ENCODE measurements at regions not wholly inside any gene's neighbourhood (a gene's known extent, or its start where the extent isn't known, plus 50 kb on each side); places are given as distances from the start of the nearest gene placed in this dataset.

DNA sequence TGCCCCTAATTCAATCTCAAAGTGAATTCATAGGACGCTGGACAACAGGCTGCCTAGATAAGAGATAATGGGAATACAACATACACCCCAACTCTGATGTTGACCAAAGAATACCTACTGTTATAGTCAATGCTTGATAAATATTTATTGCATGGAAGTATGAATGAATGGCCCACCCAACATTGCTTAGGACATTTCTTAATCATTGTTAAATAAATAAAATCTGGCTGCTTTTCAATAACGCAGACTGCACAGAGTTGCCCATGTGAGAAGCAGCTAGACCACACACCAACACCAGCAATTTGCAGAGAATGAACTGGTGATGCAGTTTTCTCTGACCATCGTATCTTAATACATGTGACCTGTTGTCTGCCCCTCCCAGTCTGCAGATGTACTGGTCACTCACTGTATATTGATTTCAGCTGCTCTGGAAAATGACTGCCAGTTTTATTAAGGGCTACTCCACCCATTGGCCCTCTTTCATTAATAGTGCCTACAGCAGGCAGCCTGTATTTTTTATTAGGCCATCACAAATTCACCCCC, 236.2 kb upstream of the WWC1 start:
- H3K27ac Mint-ChIP-seq = no peak overlapping the region
- H3K4me3 Mint-ChIP-seq = no peak overlapping the region
- H3K36me3 Mint-ChIP-seq (ENCODE audit: low read depth) = peaks cover 5% of the 10 kb centered on the region
- H3K36me3 ChIP-seq (ENCODE audit: control insufficient read depth, insufficient read depth, low read length) = no peaks in the 10 kb centered on the region
- 96 to 100% methylated on average over 1 to 3 of the region's 3 CpGs for WGBS, 2 experiments (ENCODE audit: insufficient coverage in 1 of 2, insufficient read length in 1 of 2)
- H3K9ac ChIP-seq (ENCODE audit: extremely low read depth, low read length, poor library complexity, severe bottlenecking) = no peak overlapping the region
- no peak for DNase-seq
- H3K9me3 Mint-ChIP-seq = peaks cover 14% of the 10 kb centered on the region
- peaks cover 13% of the 10 kb centered on the region for H3K9me3 ChIP-seq (ENCODE audit: control insufficient read depth, low read length)
- H3K27me3 Mint-ChIP-seq (ENCODE audit: insufficient read depth) = peaks cover 30% of the 10 kb centered on the region
- no peaks in the 10 kb centered on the region for H3K4me1 Mint-ChIP-seq
- H3K4me1 ChIP-seq (ENCODE audit: control insufficient read depth, insufficient read depth, low read length) = no peaks in the 10 kb centered on the region
- no peak overlapping the region for H3K27ac ChIP-seq (ENCODE audit: low read depth, low read length)
- peaks cover 13% of the 10 kb centered on the region for H3K27me3 ChIP-seq (ENCODE audit: control insufficient read depth, insufficient read depth, low read length, poor library complexity, severe bottlenecking)
- no peak overlapping the region for H3K4me3 ChIP-seq (ENCODE audit: low read length)
- no peak for TF ChIP-seq CTCF (conservative IDR thresholded peaks at IDR 0.05)

GRCh38 chr5:168055961-168056360, 235.5 kb upstream of the WWC1 start:
- Mint-ChIP-seq H3K9me3 (peaks cover 14% of the 10 kb centered on the region), H3K36me3 (ENCODE audit: low read depth) (peaks cover 5% of the 10 kb centered on the region), H3K4me1 (no peaks in the 10 kb centered on the region), H3K4me3 (no peak overlapping the region), H3K27ac (no peak overlapping the region), H3K27me3 (ENCODE audit: insufficient read depth) (peaks cover 22% of the 10 kb centered on the region)
- no peak overlapping the region for H3K4me3 ChIP-seq (ENCODE audit: low read length)
- H3K27me3 ChIP-seq (ENCODE audit: control insufficient read depth, insufficient read depth, low read length, poor library complexity, severe bottlenecking) = peaks cover 6% of the 10 kb centered on the region
- peaks cover 13% of the 10 kb centered on the region for H3K9me3 ChIP-seq (ENCODE audit: control insufficient read depth, low read length)
- TF ChIP-seq CTCF (conservative IDR thresholded peaks at IDR 0.05) = no peak
- 87 to 88% methylated on average over 1 of the region's 1 CpG for WGBS, 2 experiments (ENCODE audit: insufficient coverage in 1 of 2, insufficient read length in 1 of 2)
- H3K4me1 ChIP-seq (ENCODE audit: control insufficient read depth, insufficient read depth, low read length) = no peaks in the 10 kb centered on the region
- no peak for DNase-seq
- no peaks in the 10 kb centered on the region for H3K36me3 ChIP-seq (ENCODE audit: control insufficient read depth, insufficient read depth, low read length)
- no peak overlapping the region for H3K27ac ChIP-seq (ENCODE audit: low read depth, low read length)
- H3K9ac ChIP-seq (ENCODE audit: extremely low read depth, low read length, poor library complexity, severe bottlenecking) = no peak overlapping the region

DNA sequence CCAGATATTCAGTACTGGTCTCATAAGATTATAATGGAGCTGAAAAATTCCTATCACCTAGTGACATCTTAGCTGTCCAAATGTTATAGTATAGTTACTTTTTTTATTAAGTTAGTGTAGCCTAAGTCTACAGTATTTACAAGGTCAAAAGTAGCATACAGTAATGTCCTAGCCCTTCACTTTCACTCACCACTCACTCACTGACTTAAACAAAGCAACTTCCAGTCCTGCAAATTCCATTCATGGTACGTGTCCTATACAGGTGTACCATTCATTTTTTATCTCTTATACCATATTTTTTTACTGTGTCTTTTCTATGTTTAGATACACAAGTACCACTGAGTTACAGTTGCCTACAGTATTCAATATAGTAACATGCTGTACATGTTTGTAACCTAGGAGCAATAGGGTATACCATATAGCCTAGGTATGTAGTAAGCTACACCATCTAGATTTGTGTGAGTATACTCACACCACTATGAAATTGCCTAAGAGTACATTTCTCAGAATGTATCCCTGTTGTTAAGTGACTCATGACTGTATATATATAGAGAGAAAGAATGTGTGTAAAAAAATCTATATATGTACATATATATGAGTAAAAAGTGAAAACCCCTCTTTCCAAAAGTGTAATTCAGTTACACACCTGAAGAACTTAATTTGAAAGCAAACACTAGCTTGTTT, 234.8 kb upstream of the WWC1 start:
- H3K27me3 Mint-ChIP-seq (ENCODE audit: insufficient read depth) = peaks cover 16% of the 10 kb centered on the region
- WGBS, 2 experiments (ENCODE audit: insufficient coverage in 1 of 2, insufficient read length in 1 of 2) = 88 to 92% methylated on average over 1 of the region's 1 CpG
- Histone ChIP-seq H3K36me3 (ENCODE audit: control insufficient read depth, insufficient read depth, low read length) (no peaks in the 10 kb centered on the region), H3K9ac (ENCODE audit: extremely low read depth, low read length, poor library complexity, severe bottlenecking) (no peak overlapping the region), H3K27me3 (ENCODE audit: control insufficient read depth, insufficient read depth, low read length, poor library complexity, severe bottlenecking) (no peaks in the 10 kb centered on the region), H3K4me3 (ENCODE audit: low read length) (no peak overlapping the region), H3K9me3 (ENCODE audit: control insufficient read depth, low read length) (peaks cover 13% of the 10 kb centered on the region), H3K27ac (ENCODE audit: low read depth, low read length) (no peak overlapping the region), H3K4me1 (ENCODE audit: control insufficient read depth, insufficient read depth, low read length) (no peaks in the 10 kb centered on the region)
- peaks cover 14% of the 10 kb centered on the region for H3K9me3 Mint-ChIP-seq
- no peaks in the 10 kb centered on the region for H3K4me1 Mint-ChIP-seq
- no peak for TF ChIP-seq CTCF (conservative IDR thresholded peaks at IDR 0.05)
- no peak overlapping the region for H3K4me3 Mint-ChIP-seq
- DNase-seq = no peak
- H3K36me3 Mint-ChIP-seq (ENCODE audit: low read depth) = peaks cover 5% of the 10 kb centered on the region
- no peak overlapping the region for H3K27ac Mint-ChIP-seq

Data from endodermal cell (in vitro differentiated cells).